Left forelimb (tissue), 1 donor: ENCODE measurements at regions not wholly inside any gene's neighbourhood (a gene's known extent, or its start where the extent isn't known, plus 50 kb on each side); places are given as distances from the start of the nearest gene placed in this dataset.
"Not testable (repeated sequence)": the region's sequence is repeated elsewhere in the genome, so short reads cannot be mapped to it uniquely, and the experiment has no call there.

ENCODE experiments used
- DNase-seq: peaks from one replicate; pipeline ENCODE4 v3.0.0-alpha.2; 2018; ENCODE audit warnings: low spot score

DNA sequence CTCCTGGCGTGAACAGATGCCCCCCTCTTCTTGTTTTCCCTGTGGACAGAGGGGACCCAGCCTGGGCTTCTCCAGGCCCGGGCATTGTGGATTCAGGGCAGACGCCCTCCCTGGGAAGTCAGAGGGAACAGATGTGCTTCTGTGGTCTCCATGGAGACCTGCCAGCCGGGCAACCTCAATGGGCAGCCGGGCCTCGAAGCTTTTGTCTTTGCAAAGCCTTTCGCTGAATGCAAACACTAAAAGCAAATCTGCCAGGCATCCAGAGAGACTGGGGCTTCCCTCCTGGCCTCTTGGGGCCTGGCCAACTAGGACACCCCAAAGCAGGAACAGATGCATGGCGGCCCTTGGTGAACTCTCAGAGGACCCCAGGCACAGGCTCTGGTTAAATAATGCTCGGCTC, 370.0 kb upstream of the SULF2 start:
- DNase-seq = no peak

- DNase-seq = no peak
Observed at GRCh38 chr20:48154040-48154765, 368.9 kb upstream of the SULF2 start.

DNA sequence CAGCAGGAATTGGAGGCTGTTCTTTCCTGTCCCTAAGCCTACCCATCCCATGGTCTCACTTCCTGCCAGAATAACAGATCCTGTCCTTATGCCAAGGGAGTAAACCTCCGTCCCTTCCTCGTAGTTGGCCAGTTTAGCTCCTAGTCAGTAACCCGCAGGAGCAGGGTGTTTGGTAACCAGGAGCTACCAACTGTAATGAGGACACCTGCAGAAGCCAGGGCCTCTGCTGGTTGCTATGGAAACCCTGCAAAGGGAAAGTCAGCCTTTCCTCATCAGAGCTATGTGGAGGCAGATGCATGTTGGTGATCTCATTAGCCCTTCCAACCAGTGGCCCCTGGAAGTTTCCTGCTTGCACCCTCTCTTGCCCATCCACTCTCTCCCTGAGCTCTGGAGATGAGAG, 368.2 kb upstream of the SULF2 start:
- DNase-seq = no peak

- no peak for DNase-seq
Observed at GRCh38 chr20:48153103-48153502, 367.8 kb upstream of the SULF2 start.

GRCh38 chr20:48150568-48150967, 365.3 kb upstream of the SULF2 start:
- DNase-seq = no peak

DNA sequence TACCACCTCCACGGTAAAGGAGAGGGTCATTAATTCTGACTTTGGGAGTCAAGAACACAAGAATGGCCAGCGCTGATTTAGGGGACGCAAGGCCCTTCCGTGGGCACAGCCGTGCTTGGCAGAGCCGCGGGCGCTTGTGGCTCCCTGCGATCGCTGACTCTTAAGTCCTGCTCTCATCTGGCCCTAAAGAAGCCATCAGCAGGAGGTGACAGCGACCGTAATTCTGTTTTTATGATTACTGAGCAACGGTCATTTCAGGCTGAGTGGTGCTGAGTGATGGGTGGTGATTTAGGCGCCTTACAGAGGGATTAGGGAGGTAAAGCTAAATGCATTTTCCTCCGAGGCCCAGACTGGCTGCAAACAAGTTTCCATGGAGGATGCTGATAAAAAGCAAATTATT, 364.6 kb upstream of the SULF2 start:
- no peak for DNase-seq

GRCh38 chr20:48148916-48149672, 363.8 kb upstream of the SULF2 start:
- DNase-seq = no peak

- DNase-seq = no peak
Observed at GRCh38 chr20:48148020-48148419, 362.7 kb upstream of the SULF2 start.

DNA sequence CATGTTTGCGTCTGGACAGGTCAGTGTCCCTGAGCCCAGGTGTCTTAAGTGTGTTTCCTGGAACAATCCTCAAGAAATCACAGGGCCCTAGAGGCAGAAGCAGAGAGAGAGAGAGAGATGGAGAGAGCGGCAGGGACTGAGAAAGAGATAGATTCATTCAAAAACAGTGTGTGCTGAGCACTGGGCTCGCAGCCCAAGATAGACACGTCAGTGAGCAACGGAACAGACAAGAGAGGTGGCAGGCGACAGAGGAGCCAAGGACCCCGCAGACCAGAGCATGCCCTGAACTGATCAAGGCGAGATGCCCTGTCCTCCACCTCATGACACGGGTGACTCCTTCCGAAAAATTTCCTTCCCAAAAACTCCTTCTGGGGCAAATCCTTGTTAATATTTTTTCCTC, 362.0 kb upstream of the SULF2 start:
- DNase-seq = no peak

GRCh38 chr20:48146877-48147276, 361.6 kb upstream of the SULF2 start:
- DNase-seq = no peak

- DNase-seq = no peak
Observed at GRCh38 chr20:48146308-48146707, 361.0 kb upstream of the SULF2 start.

DNA sequence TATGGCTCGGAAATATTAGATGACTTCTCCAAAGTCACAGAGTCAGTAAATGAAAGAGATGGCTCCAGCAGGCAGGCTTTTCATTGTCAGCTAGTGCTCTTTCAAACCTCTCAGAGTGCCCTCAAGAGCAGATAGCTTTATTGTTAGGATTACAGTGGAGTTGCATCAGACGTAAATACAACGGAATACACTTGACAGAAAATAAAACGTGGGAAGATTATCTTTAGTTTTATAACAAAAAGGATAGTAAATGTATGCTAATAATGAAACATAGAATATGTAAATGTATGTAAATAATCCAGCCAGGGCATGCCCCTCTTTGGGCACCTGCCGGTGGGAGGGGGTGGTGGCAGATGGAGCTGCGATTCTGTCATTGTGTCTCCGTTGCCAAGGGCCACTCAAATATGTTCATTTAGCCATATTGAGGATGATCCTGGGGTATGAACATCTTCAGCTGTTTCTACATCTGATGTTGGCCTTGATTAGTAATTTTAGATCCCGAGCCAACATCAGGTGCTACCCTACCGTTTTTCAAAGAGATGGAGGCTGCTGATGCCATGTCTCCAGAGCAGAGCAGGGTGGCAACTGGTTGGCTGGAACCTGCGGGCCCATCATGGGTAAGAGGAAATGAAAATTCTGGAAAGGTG, 358.3 kb upstream of the SULF2 start:
- DNase-seq = no peak

DNA sequence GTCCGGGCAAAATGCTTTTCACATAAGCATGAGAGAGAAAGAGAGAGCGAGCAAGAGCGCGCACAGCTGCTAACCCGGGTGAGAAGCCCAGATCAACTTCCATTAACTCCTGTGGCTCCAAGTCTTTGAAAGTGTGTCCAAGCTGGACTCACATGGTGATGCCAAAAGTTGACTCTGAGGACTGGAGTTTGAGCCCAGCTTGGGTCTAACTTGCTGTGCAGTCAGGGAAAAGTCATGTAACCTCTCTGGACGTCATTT, 357.2 kb upstream of the SULF2 start:
- no peak for DNase-seq

GRCh38 chr20:48141660-48142515, 356.6 kb upstream of the SULF2 start:
- DNase-seq = no peak

DNA sequence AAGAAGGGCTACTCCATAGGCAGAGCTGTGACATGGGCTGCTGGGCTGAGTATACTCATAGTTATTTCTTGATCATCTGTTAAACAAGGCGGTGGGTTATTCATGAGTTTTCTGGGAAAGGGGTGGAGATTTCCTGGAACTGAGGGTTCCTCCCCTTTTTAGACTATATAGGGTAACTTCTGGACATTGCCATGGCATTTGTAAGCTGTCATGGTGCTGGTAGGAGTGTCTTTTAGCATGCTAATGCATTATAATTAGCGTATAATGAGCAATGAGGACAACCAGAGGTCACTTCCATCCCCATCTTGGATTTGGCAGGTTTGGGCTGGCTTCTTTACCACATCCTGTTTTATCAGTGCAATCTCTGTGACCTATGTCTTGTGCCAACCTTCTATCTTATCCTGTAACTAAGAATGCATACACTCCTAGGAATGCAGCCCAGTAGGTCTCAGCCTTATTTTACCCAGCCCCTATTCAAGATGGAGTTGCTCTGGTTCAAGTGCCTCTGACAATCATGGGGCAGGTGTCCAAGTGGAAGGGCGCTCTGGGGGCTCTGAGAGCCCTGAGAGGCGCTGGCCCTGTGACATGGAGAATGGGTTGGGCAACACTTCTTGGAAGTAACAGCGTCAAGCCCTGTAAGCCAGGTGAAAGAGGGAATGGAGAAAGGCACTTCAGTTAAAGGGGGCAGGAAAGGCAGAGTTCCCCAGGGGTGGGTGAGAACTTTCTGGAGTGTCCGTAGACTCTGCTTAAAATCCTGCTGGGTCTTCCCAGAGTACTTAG, 354.2 kb upstream of the SULF2 start:
- DNase-seq = no peak

DNA sequence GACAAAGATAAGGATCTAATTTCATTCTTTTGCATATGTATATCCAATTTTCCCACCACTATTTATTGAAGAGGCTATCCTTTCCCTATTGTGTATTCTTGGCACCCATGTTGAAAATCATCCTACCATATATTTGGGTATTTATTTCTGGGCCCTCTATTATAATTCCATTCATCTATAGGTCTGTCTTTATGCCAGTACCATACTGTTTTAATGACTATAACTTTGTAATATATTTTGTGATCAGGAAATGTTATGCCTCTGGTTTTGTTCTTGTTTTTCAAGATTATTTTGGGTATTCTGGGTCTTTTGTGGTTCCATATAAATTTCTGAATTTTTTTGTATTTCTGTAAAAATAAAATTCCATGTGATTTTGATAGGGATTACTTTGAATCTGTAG, 347.6 kb upstream of the SULF2 start:
- no peak for DNase-seq

- no peak for DNase-seq
Observed at GRCh38 chr20:48131581-48131980, 346.3 kb upstream of the SULF2 start.

DNA sequence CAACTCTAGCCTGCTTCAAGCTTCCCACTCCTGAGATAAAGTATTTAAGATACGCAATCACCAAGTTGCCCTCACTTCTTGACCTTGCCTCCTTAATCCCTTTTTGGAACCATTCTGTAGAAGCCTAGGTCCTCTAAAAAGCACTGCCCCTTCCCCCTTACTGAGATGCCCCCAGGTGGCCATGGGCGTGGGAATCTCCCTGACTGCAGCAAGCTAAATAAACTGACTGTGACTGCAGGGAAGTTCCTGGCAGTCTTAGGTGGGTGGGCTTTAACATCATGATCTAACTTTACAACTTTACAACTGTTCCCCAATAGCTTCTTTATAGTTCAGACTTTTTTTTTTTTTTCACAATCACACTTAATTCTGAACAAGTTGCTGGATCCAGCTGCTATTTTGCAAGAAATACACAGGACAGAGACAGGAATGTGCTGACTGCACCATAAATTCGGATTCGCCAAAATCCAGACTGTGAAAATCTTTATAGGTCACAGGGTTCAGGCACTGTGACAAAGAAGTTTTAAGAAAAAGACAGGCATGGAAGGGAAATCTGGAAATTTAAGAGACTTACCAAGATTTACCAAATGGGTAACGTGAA, 344.2 kb upstream of the SULF2 start:
- no peak for DNase-seq

GRCh38 chr20:48128436-48128835, 343.2 kb upstream of the SULF2 start:
- no peak for DNase-seq

GRCh38 chr20:48127964-48128363, 342.7 kb upstream of the SULF2 start:
- DNase-seq = not testable (repeated sequence)

- not testable (repeated sequence) for DNase-seq
Observed at GRCh38 chr20:48127133-48127532, 341.9 kb upstream of the SULF2 start.
